ENCODE measurements at regions not wholly inside any gene's neighbourhood (a gene's known extent, or its start where the extent isn't known, plus 50 kb on each side); places are given as distances from the start of the nearest gene placed in this dataset.

DNA sequence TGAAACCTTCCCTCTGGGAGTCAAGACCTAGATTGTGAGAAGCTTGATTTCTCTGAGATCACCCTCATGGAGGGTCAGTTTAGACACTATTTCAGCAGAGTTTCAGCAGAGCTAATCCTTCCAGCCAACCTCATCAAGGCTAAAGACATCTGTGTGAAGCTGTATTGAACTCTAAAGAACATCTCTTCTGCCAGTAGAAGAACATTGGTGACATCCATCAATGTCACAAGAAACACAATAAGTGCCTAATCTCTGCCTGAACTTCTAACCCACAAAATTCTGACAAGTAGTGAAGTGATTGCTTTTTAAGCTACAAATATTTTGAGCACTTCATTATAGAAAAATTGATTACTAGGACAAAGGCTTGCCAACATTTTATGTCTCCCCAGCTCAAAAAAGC is 475.8 kb upstream of the PCDH20 start:
- intact Hi-C loops (cut with micrococcal nuclease) (no loop called here), dilution Hi-C loops (cut with MboI; ENCODE audit: extremely low pct_ligation_motif_present, low sequenced_read_pairs) (no loop called here)
- H3K27ac ChIP-seq (ENCODE audit: insufficient read depth, low read depth, low read length): no peak overlapping the region
- no peak overlapping the region for H3K9ac ChIP-seq (replicated peaks; ENCODE audit: extremely low read depth, insufficient read depth, low read length)
- TF ChIP-seq GATA2 (IDR thresholded peaks at IDR 0.05; ENCODE audit: insufficient read depth, insufficient read length, low read depth, low read length) (no peak), MYC (IDR thresholded peaks at IDR 0.05; ENCODE audit: low read depth, low read length) (no peak), POLR2AphosphoS5 (IDR thresholded peaks at IDR 0.05; ENCODE audit: insufficient read depth, low read depth, low read length) (no peak), FOS (IDR thresholded peaks at IDR 0.05; ENCODE audit: borderline replicate concordance, insufficient read depth, low read length) (no peak), POLR2A (IDR thresholded peaks at IDR 0.05; ENCODE audit: low read depth, low read length) (no peak), EZH2 (IDR thresholded peaks at IDR 0.05; ENCODE audit: borderline replicate concordance, low read depth, low read length, severe bottlenecking) (no peak), JUN (IDR thresholded peaks at IDR 0.05; ENCODE audit: borderline replicate concordance, insufficient read depth, insufficient read length, low read depth) (no peak)
- TF ChIP-seq, protein P1, sequence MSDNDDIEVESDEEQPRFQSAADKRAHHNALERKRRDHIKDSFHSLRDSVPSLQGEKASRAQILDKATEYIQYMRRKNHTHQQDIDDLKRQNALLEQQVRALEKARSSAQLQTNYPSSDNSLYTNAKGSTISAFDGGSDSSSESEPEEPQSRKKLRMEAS (IDR thresholded peaks at IDR 0.05; ENCODE audit: insufficient read depth, insufficient read length): no peak
- TF ChIP-seq, protein P2, sequence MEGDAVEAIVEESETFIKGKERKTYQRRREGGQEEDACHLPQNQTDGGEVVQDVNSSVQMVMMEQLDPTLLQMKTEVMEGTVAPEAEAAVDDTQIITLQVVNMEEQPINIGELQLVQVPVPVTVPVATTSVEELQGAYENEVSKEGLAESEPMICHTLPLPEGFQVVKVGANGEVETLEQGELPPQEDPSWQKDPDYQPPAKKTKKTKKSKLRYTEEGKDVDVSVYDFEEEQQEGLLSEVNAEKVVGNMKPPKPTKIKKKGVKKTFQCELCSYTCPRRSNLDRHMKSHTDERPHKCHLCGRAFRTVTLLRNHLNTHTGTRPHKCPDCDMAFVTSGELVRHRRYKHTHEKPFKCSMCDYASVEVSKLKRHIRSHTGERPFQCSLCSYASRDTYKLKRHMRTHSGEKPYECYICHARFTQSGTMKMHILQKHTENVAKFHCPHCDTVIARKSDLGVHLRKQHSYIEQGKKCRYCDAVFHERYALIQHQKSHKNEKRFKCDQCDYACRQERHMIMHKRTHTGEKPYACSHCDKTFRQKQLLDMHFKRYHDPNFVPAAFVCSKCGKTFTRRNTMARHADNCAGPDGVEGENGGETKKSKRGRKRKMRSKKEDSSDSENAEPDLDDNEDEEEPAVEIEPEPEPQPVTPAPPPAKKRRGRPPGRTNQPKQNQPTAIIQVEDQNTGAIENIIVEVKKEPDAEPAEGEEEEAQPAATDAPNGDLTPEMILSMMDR (IDR thresholded peaks at IDR 0.05; ENCODE audit: extremely low read depth in 1 of 2, insufficient read depth in 1 of 2, low read depth in 1 of 2, low read length in 2 of 2): no peak
- ChIA-PET POLR2A (no interaction called here), CTCF (interaction anchor here (2.1 kb wide), 1 partner anchor 10 kb away, joined by 4 read pairs; no protein-coding TSS in a partner anchor)
- H3K27me3 ChIP-seq (ENCODE audit: control insufficient read depth in 2 of 2, insufficient read depth in 2 of 2, low read length in 2 of 2): no peaks in the 10 kb centered on the region
- H3K4me1 ChIP-seq (ENCODE audit: control insufficient read depth, extremely low read depth, insufficient read depth, low read length): no peaks in the 10 kb centered on the region
- H3K9me3 ChIP-seq (replicated peaks; ENCODE audit: control insufficient read depth, insufficient read depth, low read length): no peaks in the 10 kb centered on the region
- FAIRE-seq (no peak), DNase-seq (ENCODE audit: low read depth, low spot score) (no peak)
- H3K4me3 ChIP-seq (replicated peaks in 1 of 3; ENCODE audit: insufficient read depth in 1 of 3, low read depth in 1 of 3, low read length in 3 of 3): no peak overlapping the region
- no TSS peak for BruUV-seq (replicated peaks)
- no peaks in the 10 kb centered on the region for H3K36me3 ChIP-seq (ENCODE audit: control insufficient read depth in 2 of 2, extremely low read depth in 1 of 2, insufficient read depth in 2 of 2, low read length in 2 of 2)
- no peaks in the 10 kb centered on the region for H3K9me1 ChIP-seq (replicated peaks; ENCODE audit: control insufficient read depth, extremely low read depth, insufficient read depth, low read length)
- no peak overlapping the region for H3K4me2 ChIP-seq (ENCODE audit: insufficient read depth, low read length)
- H3K79me2 ChIP-seq (ENCODE audit: control insufficient read depth, insufficient read depth, low read length): no peaks in the 10 kb centered on the region
- no peak overlapping the region for H2AFZ ChIP-seq (ENCODE audit: low read depth, low read length)
- no peaks in the 10 kb centered on the region for H4K20me1 ChIP-seq (replicated peaks; ENCODE audit: control insufficient read depth, extremely low read depth, insufficient read depth, low read length)

Data from endothelial cell of umbilical vein (primary cell).